Immature natural killer cell (primary cell): ENCODE measurements at regions not wholly inside any gene's neighbourhood (a gene's known extent, or its start where the extent isn't known, plus 50 kb on each side); places are given as distances from the start of the nearest gene placed in this dataset.

Experiments
- DNase-seq, 3 donors: peaks; one replicate each; pipeline ENCODE4 v3.0.0; 2022; ENCODE audit warnings: mixed read lengths in 1 of 3
- H3K27ac Mint-ChIP-seq, 6 donors: one replicate each; pipeline ENCODE4 v1.8.0; 2020; ENCODE audit warnings: mixed read lengths in 6 of 6, mild to moderate bottlenecking in 5 of 6, inconsistent platforms in 4 of 6, moderate library complexity in 3 of 6
- H3K27me3 Mint-ChIP-seq, 3 donors: one replicate each; pipeline ENCODE4 v1.8.0; 2020 to 2021; ENCODE audit warnings: low read depth in 3 of 3, mild to moderate bottlenecking in 3 of 3, mixed read lengths in 3 of 3, moderate library complexity in 3 of 3, inconsistent platforms in 1 of 3
- H3K36me3 Mint-ChIP-seq, 3 donors: one replicate each; pipeline ENCODE4 v1.8.0; 2020; ENCODE audit warnings: mixed read lengths in 3 of 3, inconsistent platforms in 2 of 3, mild to moderate bottlenecking in 2 of 3
- H3K4me1 Mint-ChIP-seq, 2 donors: one replicate each; pipeline ENCODE4 v1.8.0; 2020; ENCODE audit warnings: inconsistent platforms in 2 of 2, mild to moderate bottlenecking in 2 of 2, mixed read lengths in 2 of 2, moderate library complexity in 1 of 2
- H3K4me3 Mint-ChIP-seq, 5 donors: one replicate each; pipeline ENCODE4 v1.8.0; 2020; ENCODE audit warnings: mild to moderate bottlenecking in 5 of 5, mixed read lengths in 5 of 5, inconsistent platforms in 3 of 5, moderate library complexity in 3 of 5
- H3K9me3 Mint-ChIP-seq, 6 donors: one replicate each; pipeline ENCODE4 v1.8.0; 2020; ENCODE audit warnings: mild to moderate bottlenecking in 6 of 6, mixed read lengths in 6 of 6, inconsistent platforms in 4 of 6, moderate library complexity in 3 of 6

DNA sequence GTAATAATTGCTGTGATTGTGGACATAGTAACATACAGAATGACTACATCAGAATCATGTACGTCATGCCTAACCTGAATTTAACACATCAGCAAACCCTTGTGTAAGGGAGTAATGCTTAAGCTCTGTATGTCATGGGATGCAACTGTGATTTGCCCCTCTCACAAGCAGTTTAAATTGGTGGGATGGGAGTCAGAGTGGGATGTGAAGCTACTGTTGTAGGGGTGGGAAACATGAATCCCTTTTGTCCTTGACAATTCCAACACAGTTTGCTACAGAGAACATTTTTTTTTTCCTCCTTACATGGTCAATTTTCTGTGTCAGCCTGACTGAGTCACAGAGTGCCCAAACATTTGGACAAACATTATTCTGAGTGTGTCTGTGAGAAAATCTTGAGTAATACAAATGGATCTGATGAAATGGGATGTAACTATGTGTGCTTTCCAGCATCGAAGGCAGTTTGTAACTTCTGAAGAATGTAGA lies 392.8 kb downstream of the GPM6A start:
- peaks cover 0 to 5% (median 2%) of the 10 kb centered on the region in 3 donors for H3K27me3 Mint-ChIP-seq
- H3K4me3 Mint-ChIP-seq, result no peak overlapping the region
- DNase-seq, result no peak
- no peaks in the 10 kb centered on the region for H3K36me3 Mint-ChIP-seq
- H3K4me1 Mint-ChIP-seq, result no peaks in the 10 kb centered on the region
- H3K27ac Mint-ChIP-seq, result no peak overlapping the region
- H3K9me3 Mint-ChIP-seq, result peaks cover 9 to 58% (median 20%) of the 10 kb centered on the region in 6 donors

DNA sequence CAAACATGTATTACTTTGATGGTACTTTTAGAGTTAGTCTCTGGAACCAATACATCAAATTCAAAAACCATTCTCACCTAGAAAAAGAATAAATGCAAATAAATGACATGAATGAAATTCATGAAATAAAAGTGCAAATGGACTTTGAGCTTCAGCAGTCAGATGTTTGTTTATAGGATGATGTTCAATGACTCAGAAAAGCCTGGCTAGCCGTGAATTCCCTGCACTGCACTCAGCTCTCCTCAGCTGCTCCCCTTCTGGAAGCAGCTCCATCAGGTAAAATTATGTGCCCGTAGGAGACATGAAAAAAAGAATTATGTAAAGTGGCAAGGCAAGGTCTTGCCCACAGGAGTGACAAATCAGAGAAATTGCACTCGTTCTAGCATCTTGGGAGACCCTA lies 390.6 kb downstream of the GPM6A start:
- Mint-ChIP-seq H3K27ac (no peak overlapping the region), H3K9me3 (peaks cover 5 to 54% (median 10%) of the 10 kb centered on the region in 6 donors), H3K27me3 (peaks cover 0 to 4% (median 2%) of the 10 kb centered on the region in 3 donors), H3K4me1 (no peaks in the 10 kb centered on the region), H3K4me3 (no peak overlapping the region), H3K36me3 (no peaks in the 10 kb centered on the region)
- DNase-seq, result no peak

DNA sequence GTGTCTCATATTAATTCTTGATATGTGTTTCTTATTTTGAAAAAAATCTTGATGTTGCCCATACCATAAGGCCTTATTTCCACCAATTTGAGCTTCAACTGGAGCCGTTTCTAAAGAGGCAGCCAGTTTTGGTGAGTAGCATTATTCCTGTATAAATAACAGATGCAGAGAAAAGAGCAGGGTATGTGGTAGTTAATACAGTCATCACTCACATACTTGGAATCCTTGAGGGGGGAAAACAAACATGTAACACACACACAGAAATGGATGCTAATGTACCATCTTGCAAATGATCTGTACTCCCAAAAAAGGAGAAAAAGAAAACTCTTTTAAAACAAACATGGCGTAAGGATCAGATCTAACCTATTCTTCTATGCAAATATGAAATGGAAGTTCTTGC lies 389.7 kb downstream of the GPM6A start:
- H3K4me3 Mint-ChIP-seq, result no peak overlapping the region
- H3K27ac Mint-ChIP-seq, result no peak overlapping the region
- peaks cover 0 to 3% (median 2%) of the 10 kb centered on the region in 3 donors for H3K27me3 Mint-ChIP-seq
- no peak for DNase-seq
- H3K9me3 Mint-ChIP-seq, result peaks cover 7 to 55% (median 11%) of the 10 kb centered on the region in 6 donors
- no peaks in the 10 kb centered on the region for H3K36me3 Mint-ChIP-seq
- no peaks in the 10 kb centered on the region for H3K4me1 Mint-ChIP-seq

DNA sequence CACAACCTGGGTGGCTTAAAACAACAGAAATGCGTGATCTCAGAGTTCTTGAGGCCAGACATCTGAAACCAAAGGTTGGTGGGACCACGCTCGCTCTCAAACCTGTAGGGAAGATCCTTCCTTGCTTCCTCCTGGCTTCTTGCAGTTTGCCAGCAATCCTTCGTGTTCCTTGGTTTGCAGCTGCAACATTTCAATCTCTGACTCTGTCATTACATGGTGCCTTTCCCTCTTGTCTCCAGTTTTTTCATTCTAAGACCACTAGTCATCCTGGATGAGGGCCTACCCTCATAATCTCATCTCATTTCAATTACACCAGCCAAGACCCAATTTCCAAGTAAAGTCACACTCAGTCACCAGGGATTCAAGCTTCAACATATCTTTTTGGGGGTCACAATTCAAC lies 388.0 kb downstream of the GPM6A start:
- no peak overlapping the region for H3K4me3 Mint-ChIP-seq
- H3K4me1 Mint-ChIP-seq, result no peaks in the 10 kb centered on the region
- no peaks in the 10 kb centered on the region for H3K36me3 Mint-ChIP-seq
- peaks cover 0 to 2% (median 0%) of the 10 kb centered on the region in 3 donors for H3K27me3 Mint-ChIP-seq
- H3K27ac Mint-ChIP-seq, result no peak overlapping the region
- no peak for DNase-seq
- H3K9me3 Mint-ChIP-seq, result peaks cover 4 to 47% (median 8%) of the 10 kb centered on the region in 6 donors

DNA sequence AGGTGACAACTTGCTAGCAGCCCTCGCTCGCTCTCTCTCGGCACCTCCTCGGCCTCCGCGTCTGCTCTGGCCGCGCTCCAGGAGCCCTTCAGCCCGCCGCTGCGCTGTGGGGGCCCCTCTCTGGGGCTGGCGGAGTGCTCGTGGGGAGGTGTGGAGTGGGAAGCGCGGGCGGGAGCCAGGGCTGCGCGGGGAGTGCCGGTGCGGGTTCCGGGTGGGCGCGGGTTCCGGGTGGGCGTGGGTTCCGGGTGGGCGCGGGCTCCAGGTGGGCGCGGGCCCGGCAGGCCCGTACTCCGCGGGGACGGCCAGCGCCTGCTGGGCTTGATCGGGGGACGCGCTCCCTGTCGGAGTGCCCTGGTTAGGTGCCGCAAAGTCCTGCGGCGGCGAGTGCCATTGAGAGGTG lies 384.3 kb downstream of the GPM6A start:
- DNase-seq, result no peak
- Mint-ChIP-seq H3K36me3 (no peaks in the 10 kb centered on the region), H3K9me3 (peaks cover 4 to 29% (median 8%) of the 10 kb centered on the region in 6 donors), H3K4me3 (no peak overlapping the region), H3K27ac (no peak overlapping the region), H3K4me1 (no peaks in the 10 kb centered on the region), H3K27me3 (peaks cover 0 to 2% (median 0%) of the 10 kb centered on the region in 3 donors)

DNA sequence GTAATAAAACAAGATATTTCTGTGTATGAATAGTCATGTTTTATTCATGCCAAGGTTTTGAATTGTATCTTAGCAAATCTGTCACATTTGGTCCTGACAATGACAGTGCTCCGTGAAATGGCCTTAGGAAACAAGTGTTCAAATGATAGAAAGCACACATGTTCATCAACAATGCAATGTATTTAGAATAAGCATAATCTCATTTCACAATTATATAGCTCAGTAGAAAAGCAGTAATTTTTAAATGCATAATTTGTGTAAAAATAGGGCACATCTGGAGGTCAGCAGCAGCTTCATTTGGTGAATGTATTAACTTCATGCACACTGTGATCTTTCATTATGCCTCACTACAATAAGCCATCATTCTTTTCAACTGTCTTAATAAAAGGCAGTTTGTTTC lies 380.4 kb downstream of the GPM6A start:
- Mint-ChIP-seq H3K4me1 (no peaks in the 10 kb centered on the region), H3K9me3 (peaks cover 1 to 7% (median 6%) of the 10 kb centered on the region in 6 donors), H3K4me3 (no peak overlapping the region), H3K36me3 (no peaks in the 10 kb centered on the region), H3K27ac (no peak overlapping the region), H3K27me3 (no peaks in the 10 kb centered on the region)
- no peak for DNase-seq

DNA sequence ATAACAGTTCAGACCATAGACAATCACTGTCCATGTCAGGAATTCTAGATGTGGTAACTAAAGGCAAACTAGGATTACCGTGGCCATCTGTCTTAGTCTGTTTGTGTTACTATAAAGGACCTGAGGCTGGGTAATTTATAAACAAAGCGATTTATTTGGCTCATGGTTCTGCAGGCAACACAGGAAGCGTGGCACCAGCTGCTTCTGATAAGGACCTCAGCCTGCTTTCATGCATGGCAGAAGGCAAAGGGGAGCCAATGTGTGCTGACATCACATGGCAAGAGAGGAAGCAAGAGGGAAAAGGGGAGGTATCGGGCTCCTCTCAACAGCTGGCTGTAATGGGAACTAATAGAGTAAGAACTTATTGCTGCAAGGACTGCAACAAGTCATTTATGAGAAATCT lies 376.7 kb downstream of the GPM6A start:
- Mint-ChIP-seq H3K36me3 (no peaks in the 10 kb centered on the region), H3K4me1 (no peaks in the 10 kb centered on the region), H3K4me3 (no peak overlapping the region), H3K27ac (no peak overlapping the region), H3K27me3 (no peaks in the 10 kb centered on the region), H3K9me3 (peaks cover 0 to 7% (median 3%) of the 10 kb centered on the region in 6 donors)
- no peak for DNase-seq

DNA sequence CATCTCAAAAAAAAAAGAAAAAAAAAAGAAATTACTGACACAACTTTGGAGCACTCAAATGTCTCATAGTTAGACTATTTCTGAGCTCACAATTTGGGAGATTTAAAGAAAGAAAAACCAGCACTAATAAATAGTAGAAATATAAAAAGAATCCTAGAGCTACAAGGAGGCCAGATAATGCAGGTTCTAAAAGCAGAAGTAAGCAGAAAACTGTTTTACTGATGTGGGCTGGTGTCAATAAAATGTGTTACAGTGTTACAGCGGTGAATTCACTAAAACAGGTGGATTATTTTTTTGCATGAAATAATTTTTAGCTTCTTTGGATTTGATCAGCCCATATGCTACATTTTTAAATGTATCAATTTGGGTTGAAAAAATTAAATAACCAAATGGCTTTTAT lies 375.9 kb downstream of the GPM6A start:
- Mint-ChIP-seq H3K4me3 (no peak overlapping the region), H3K36me3 (no peaks in the 10 kb centered on the region), H3K4me1 (no peaks in the 10 kb centered on the region), H3K9me3 (peaks cover 0 to 10% (median 3%) of the 10 kb centered on the region in 6 donors), H3K27me3 (no peaks in the 10 kb centered on the region), H3K27ac (no peak overlapping the region)
- DNase-seq, result no peak

DNA sequence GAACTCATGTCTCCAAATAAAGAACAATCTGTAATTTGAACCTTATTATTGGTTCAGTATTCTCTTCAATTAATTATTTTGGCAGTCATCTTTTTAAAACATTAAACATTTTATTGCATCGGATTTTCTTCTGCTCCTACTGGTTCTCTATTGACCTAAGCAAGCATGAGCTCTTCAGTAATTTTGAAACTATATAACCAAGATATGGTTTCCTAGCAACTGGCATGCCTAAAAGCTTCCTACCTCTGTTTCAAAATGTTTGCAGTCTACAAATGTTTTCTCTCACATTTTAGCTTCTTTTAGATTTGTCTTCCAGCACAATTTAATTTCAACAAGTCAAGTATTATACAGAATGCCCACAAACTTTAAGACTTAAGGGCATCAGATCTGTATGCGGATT lies 371.3 kb downstream of the GPM6A start:
- H3K27ac Mint-ChIP-seq, result no peak overlapping the region
- peaks cover 0 to 20% (median 3%) of the 10 kb centered on the region in 6 donors for H3K9me3 Mint-ChIP-seq
- no peak overlapping the region for H3K4me3 Mint-ChIP-seq
- no peaks in the 10 kb centered on the region for H3K36me3 Mint-ChIP-seq
- DNase-seq, result no peak
- peaks cover 0 to 2% (median 0%) of the 10 kb centered on the region in 3 donors for H3K27me3 Mint-ChIP-seq
- H3K4me1 Mint-ChIP-seq, result no peaks in the 10 kb centered on the region

DNA sequence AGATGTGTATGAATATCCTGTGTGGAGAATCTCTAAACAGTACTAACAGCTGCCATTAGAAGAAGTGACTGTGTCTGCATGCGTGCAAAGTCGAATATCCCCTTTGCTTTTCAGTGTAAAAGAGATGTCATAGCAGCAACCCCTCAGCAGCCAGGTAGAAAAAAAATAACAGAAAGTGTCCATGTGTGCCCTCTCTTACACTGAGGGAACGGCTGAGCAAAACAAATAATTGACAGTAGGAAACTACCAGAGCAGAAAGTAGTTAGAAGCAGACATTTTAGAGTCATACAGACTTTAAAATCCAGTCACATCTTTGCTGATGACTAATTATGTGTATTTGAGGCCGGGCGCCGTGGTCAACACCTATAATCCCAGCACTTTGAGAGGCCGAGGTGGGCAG lies 370.8 kb downstream of the GPM6A start:
- DNase-seq, result no peak
- H3K36me3 Mint-ChIP-seq, result no peaks in the 10 kb centered on the region
- H3K27ac Mint-ChIP-seq, result no peak overlapping the region
- H3K9me3 Mint-ChIP-seq, result peaks cover 0 to 20% (median 3%) of the 10 kb centered on the region in 6 donors
- H3K4me3 Mint-ChIP-seq, result no peak overlapping the region
- peaks cover 0 to 2% (median 0%) of the 10 kb centered on the region in 3 donors for H3K27me3 Mint-ChIP-seq
- no peaks in the 10 kb centered on the region for H3K4me1 Mint-ChIP-seq

DNA sequence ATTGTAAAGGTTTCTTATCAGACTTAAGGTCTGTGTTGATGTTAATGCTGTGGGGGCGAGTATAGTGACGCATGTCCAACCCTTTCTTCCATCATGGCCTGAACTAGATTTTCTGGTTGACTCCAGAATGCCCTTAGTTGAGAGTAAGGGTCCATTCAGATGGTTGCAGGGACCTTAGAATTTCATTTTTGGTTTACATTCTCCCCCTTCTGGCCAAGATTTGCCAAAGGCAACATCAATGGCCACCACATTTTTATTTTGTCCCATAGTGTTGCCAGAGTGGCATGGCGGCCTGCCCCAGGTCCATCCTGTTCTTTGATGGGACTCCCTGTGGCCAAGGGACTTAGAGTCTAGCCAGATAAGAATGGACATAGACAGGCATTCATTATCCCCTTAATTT lies 368.5 kb downstream of the GPM6A start:
- Mint-ChIP-seq H3K4me3 (no peak overlapping the region), H3K27ac (no peak overlapping the region), H3K36me3 (no peaks in the 10 kb centered on the region), H3K27me3 (peaks cover 0 to 2% (median 2%) of the 10 kb centered on the region in 3 donors), H3K4me1 (no peaks in the 10 kb centered on the region), H3K9me3 (peaks cover 0 to 13% (median 3%) of the 10 kb centered on the region in 6 donors)
- DNase-seq, result no peak

DNA sequence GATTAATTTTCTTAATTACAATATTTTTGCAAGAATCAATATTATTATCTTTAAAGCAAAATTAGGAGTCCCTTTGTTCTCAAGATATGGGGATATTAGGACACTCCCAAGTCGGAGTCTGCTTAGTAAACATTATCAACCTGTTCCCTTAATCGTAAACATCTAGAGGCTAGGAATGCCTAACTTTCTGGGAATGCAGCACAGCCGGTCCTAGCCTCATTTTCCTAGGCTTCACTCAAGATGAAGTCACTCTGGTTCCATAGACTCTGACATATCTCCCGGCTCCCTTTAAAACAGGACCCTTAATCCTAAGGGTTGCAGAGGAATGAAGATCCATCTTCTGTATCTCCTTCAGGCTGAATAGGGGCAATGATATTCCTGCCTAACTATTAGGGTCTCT lies 367.6 kb downstream of the GPM6A start:
- H3K4me1 Mint-ChIP-seq, result no peaks in the 10 kb centered on the region
- no peak overlapping the region for H3K4me3 Mint-ChIP-seq
- peaks cover 0 to 2% (median 2%) of the 10 kb centered on the region in 3 donors for H3K27me3 Mint-ChIP-seq
- DNase-seq, result no peak
- H3K9me3 Mint-ChIP-seq, result peaks cover 0 to 20% (median 3%) of the 10 kb centered on the region in 6 donors
- H3K27ac Mint-ChIP-seq, result no peak overlapping the region
- no peaks in the 10 kb centered on the region for H3K36me3 Mint-ChIP-seq

DNA sequence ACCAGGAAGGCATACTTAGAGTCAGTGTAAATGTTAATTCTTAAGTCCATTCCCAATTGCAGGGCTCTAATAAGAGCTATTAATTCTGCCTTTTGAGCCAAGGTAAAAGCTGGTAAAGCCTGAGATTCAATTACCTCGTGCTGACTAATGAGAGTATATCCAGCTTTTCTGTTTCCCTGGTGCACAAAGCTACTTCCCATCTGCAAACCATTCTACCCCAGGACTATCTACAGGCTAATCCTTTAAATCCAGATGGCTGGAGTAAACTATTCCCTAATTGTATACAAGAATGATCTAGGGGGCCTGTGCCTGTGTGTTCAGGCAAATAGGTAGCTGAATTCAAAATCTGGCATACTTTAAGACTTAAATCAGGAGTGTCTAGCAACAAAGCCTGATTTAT lies 365.0 kb downstream of the GPM6A start:
- Mint-ChIP-seq H3K27ac (no peak overlapping the region), H3K27me3 (peaks cover 0 to 2% (median 1%) of the 10 kb centered on the region in 3 donors), H3K4me1 (no peaks in the 10 kb centered on the region), H3K9me3 (peaks cover 0 to 22% (median 8%) of the 10 kb centered on the region in 6 donors), H3K4me3 (no peak overlapping the region), H3K36me3 (no peaks in the 10 kb centered on the region)
- DNase-seq, result no peak

DNA sequence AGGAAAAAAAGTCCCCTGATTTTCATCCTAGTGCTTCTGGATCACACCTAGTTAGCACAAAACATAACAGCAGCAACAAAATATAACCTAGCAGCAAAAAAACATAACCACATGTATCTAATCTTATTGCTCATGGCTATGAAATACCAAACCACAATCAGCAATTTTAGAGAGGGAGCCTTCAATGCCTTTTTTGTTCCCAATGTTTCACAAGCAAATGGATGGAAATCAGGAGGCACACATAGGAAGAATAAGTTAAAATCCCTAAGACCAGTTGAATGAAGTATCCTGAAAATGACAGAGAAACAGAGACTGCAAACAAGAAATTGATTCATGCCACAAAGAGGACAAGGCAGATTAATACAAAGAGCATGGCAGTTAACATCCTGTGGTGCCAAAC lies 361.6 kb downstream of the GPM6A start:
- Mint-ChIP-seq H3K4me1 (no peaks in the 10 kb centered on the region), H3K27ac (no peak overlapping the region)

DNA sequence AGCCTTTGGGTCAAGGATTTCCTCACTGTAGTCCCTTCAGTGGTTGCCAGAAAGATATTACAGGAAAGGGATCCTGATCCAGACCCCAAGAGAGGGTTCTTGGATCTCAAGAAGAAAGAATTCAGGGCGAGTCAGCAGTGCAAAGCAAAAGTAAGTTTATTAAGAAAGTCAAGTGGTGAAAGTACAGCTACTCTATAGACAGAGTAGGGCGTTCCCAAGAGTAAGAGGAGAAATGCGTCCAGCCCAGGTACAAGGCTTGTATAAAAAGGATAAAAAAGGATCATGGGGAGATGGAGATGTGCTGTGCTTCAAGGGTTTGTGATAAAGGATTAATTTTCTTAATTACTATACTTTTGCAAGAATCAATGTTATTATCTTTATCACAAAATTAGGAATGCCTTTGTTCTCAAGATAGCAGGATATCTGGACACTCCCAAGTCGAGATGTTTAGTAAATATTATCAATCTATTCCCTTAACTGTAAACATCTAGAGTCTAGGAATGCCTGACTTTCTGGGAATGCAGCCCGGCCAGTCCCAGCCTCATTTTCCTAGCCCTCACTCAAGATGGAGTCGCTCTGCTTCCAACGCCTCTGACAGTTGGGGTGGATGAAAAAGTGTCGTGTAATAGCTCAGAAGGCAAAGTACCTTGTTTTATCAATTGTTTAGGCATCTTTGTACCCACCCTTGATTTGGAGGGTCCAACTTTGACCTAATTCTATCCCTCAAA lies 360.7 kb downstream of the GPM6A start:
- no peak overlapping the region for H3K4me3 Mint-ChIP-seq
- no peak overlapping the region for H3K27ac Mint-ChIP-seq
- no peaks in the 10 kb centered on the region for H3K36me3 Mint-ChIP-seq
- no peaks in the 10 kb centered on the region for H3K4me1 Mint-ChIP-seq
- DNase-seq, result no peak
- H3K27me3 Mint-ChIP-seq, result peaks cover 0 to 2% (median 2%) of the 10 kb centered on the region in 3 donors
- H3K9me3 Mint-ChIP-seq, result peaks cover 4 to 42% (median 13%) of the 10 kb centered on the region in 6 donors

More for the DNA sequence above, 361.6 kb downstream of the GPM6A start:
- H3K4me3 Mint-ChIP-seq, result no peak overlapping the region
- no peaks in the 10 kb centered on the region for H3K36me3 Mint-ChIP-seq
- no peak for DNase-seq
- H3K9me3 Mint-ChIP-seq, result peaks cover 4 to 33% (median 13%) of the 10 kb centered on the region in 6 donors
- peaks cover 0 to 2% (median 2%) of the 10 kb centered on the region in 3 donors for H3K27me3 Mint-ChIP-seq
